Tibial artery (tissue), 4 donors: ENCODE measurements at regions not wholly inside any gene's neighbourhood (a gene's known extent, or its start where the extent isn't known, plus 50 kb on each side); places are given as distances from the start of the nearest gene placed in this dataset.
A peak's percentile ranks its signal among the peaks of the same experiment; 100 is the strongest.

Experiments
- DNase-seq, 2 donors: peaks; one replicate each; pipeline ENCODE4 v3.0.0-alpha.2; 2019
- H3K27ac ChIP-seq, 2 donors: fragments of 200-600 bp; sonication (generic) in 1 of 2; 1 replicate in 1 of 2; 2 replicates in 1 of 2; pipeline ENCODE4 v1.5.1; 2018 to 2019; ENCODE audit warnings: mild to moderate bottlenecking in 1 of 2
- H3K27me3 ChIP-seq, 2 donors: fragments of 200-600 bp; sonication (generic) in 1 of 2; one replicate each; pipeline versions ENCODE4 v1.5.1 to v1.6.0; 2016 to 2019
- H3K36me3 ChIP-seq, 3 donors: fragments of 200-600 bp; sonication (generic) in 2 of 3; one replicate each; pipeline ENCODE4 v1.5.1; 2016 to 2019; ENCODE audit warnings: mild to moderate bottlenecking in 2 of 3
- H3K4me1 ChIP-seq, 4 donors: fragments of 200-600 bp; sonication (generic) in 2 of 4; 1 replicate in 3 of 4; 2 replicates in 1 of 4; pipeline ENCODE4 v1.5.1; 2016 to 2019
- H3K4me3 ChIP-seq, 2 donors: fragments of 200-600 bp; sonication (generic) in 1 of 2; 1 replicate in 1 of 2; 2 replicates in 1 of 2; pipeline ENCODE4 v1.5.1; 2018 to 2019; ENCODE audit warnings: mild to moderate bottlenecking in 2 of 2
- H3K9me3 ChIP-seq, 3 donors: fragments of 200-600 bp; sonication (generic) in 1 of 3; one replicate each; pipeline ENCODE4 v1.5.1; 2016 to 2019
- CTCF ChIP-seq, 2 experiments: fragments of 200-600 bp in 1 of 2; fragments of 450-650 bp in 1 of 2; IDR thresholded peaks; one replicate each; pipeline ENCODE4 v1.5.1; 2017 to 2019; ENCODE audit warnings: antibody characterized with exemption in 2 of 2, mild to moderate bottlenecking in 1 of 2, moderate library complexity in 1 of 2
- intact Hi-C: fragments of 100-400 bp; cut with DNase I; formaldehyde crosslinking; loops from one replicate; pipeline ENCODE4 v1.15.0; 2023; ENCODE audit warnings: low total_unique reads

- Histone ChIP-seq H3K27me3 (no peaks in the 10 kb centered on the region), H3K36me3 (no peaks in the 10 kb centered on the region), H3K4me3 (no peak overlapping the region), H3K4me1 (no peaks in the 10 kb centered on the region), H3K9me3 (no peaks in the 10 kb centered on the region), H3K27ac (no peak overlapping the region)
- intact Hi-C loops, result loop anchor here (10.0 kb wide), 1 partner anchor 182 kb away; no protein-coding TSS in a partner anchor
- TF ChIP-seq CTCF (IDR thresholded peaks at IDR 0.05), result no peak
- no peak for DNase-seq
Observed at GRCh38 chr6:134642819-134643218, 307.1 kb downstream of the ALDH8A1 start.

DNA sequence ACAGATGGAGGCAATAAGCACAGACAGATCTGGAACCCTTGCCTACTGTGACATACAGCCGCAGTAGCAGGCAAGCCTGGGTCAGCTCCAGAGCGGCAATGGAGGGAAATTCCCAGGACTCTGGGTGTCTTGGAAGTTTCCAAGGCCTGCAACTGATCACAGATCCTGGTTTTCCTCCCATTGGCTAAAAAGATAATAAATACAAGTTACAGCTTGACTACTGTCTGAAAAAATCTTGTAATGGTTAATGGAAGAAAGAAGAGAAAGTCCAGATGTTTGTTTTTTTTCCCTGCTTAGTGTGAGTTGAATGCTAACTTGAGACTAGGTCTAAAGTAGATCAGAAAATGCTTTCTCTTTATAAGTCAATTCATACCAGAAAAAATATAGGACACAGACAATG lies 307.6 kb downstream of the ALDH8A1 start:
- no peaks in the 10 kb centered on the region for H3K4me1 ChIP-seq
- DNase-seq, result no peak
- no peaks in the 10 kb centered on the region for H3K27me3 ChIP-seq
- no peak overlapping the region for H3K27ac ChIP-seq
- no peak for TF ChIP-seq CTCF (IDR thresholded peaks at IDR 0.05)
- intact Hi-C loops, result loop anchor here (10.0 kb wide), 1 partner anchor 183 kb away; no protein-coding TSS in a partner anchor
- H3K4me3 ChIP-seq, result no peak overlapping the region
- H3K9me3 ChIP-seq, result no peaks in the 10 kb centered on the region
- H3K36me3 ChIP-seq, result no peaks in the 10 kb centered on the region

DNA sequence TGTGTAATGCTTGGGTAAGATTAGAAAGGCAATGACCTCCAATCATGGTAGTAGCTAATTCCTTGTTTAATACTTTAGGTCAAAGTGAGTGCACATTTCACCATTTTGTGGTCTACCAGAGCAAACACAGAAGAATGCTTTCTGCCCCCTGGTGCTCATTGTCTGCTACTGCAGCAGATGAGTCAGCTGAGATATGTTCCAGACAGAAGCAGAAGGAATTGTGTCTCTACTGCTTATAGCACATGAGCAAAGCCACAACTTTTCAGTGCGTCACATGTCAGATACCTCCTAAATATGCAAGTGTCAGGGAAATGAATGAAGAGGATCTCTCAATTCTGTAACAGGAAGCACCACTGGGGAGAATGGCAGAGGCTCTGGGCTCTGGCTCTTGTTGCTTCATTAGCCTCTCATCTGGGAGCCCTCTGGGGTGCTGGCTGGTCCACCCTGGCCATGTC lies 308.9 kb downstream of the ALDH8A1 start:
- Histone ChIP-seq H3K27ac (no peak overlapping the region), H3K4me3 (no peak overlapping the region), H3K36me3 (no peaks in the 10 kb centered on the region), H3K27me3 (no peaks in the 10 kb centered on the region), H3K4me1 (no peaks in the 10 kb centered on the region), H3K9me3 (no peaks in the 10 kb centered on the region)
- peak; percentile 89 to 95 for TF ChIP-seq CTCF (IDR thresholded peaks at IDR 0.05)
- intact Hi-C loops, result loop anchor here (1.0 to 10.0 kb wide), 2 partner anchors 184 to 467 kb away; no protein-coding TSS in a partner anchor
- DNase-seq, result peak; percentile 90 to 91

DNA sequence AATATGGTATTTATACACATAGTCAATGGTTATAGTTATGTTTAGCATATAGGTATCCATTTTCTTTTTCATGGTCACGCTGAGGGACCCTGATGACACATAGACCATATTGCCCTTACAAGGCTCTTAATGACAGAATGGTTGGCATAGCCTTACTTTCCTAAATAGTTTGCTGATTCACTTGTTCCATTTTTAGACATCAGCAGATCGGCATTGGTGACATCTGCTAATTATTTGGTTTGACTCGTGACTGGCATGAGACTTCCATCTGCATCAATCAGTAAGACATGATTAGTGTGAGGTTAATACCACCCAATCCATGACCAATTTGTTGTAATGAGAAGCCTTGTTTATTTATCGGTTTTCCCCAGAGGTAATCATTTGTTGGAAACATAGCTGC lies 309.7 kb downstream of the ALDH8A1 start:
- no peak overlapping the region for H3K27ac ChIP-seq
- H3K4me3 ChIP-seq, result no peak overlapping the region
- intact Hi-C loops, result loop anchor here (1.0 to 10.0 kb wide), 2 partner anchors 185 to 466 kb away; no protein-coding TSS in a partner anchor
- no peaks in the 10 kb centered on the region for H3K36me3 ChIP-seq
- H3K4me1 ChIP-seq, result no peaks in the 10 kb centered on the region
- H3K27me3 ChIP-seq, result no peaks in the 10 kb centered on the region
- DNase-seq, result no peak
- H3K9me3 ChIP-seq, result no peaks in the 10 kb centered on the region
- no peak for TF ChIP-seq CTCF (IDR thresholded peaks at IDR 0.05)

DNA sequence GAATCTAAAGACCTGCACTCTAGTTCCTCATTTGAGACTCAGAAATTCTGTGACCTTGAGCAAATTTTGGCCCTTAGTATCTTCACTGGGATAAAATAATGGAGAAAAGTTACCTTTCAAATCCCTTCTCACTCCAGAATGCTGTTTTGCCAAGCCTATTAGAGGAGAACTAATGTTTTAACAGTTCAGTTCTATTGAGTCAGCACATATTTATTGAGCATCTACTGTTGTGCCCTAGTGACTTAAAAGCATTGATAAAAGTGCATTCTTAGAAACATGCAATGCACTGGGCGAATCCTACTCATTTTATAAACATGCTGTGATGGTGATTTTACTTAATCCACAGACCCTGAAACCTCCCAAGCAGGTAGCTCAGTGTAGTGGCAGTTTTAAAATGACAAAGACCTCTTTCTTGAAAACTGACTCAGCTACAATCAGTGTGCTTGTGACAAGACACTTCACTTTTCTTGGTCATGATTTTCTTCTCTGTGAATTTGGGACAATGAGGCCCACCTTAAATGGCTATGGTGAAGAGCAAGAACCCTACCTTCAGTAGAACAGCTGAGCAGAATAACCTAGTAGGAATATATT lies 312.0 kb downstream of the ALDH8A1 start:
- Histone ChIP-seq H3K36me3 (no peaks in the 10 kb centered on the region), H3K9me3 (no peaks in the 10 kb centered on the region), H3K27ac (no peak overlapping the region), H3K4me3 (no peak overlapping the region), H3K27me3 (no peaks in the 10 kb centered on the region), H3K4me1 (no peaks in the 10 kb centered on the region)
- no peak for TF ChIP-seq CTCF (IDR thresholded peaks at IDR 0.05)
- intact Hi-C loops, result no loop called here
- DNase-seq, result no peak
